GM18861 (cell line): ENCODE measurements at regions not wholly inside any gene's neighbourhood (a gene's known extent, or its start where the extent isn't known, plus 50 kb on each side); places are given as distances from the start of the nearest gene placed in this dataset.
"Not testable (repeated sequence)": the region's sequence is repeated elsewhere in the genome, so short reads cannot be mapped to it uniquely, and the experiment has no call there.

Source experiments
- ATAC-seq: cut with Tn5 transposase; IDR thresholded peaks from one replicate; pipeline ENCODE4 v1.9.1; 2021; ENCODE audit not compliant: unreplicated experiment

GRCh38 chr12:87585882-87586557 is 443.2 kb downstream of the C12orf50 start:
- no peak for ATAC-seq

DNA sequence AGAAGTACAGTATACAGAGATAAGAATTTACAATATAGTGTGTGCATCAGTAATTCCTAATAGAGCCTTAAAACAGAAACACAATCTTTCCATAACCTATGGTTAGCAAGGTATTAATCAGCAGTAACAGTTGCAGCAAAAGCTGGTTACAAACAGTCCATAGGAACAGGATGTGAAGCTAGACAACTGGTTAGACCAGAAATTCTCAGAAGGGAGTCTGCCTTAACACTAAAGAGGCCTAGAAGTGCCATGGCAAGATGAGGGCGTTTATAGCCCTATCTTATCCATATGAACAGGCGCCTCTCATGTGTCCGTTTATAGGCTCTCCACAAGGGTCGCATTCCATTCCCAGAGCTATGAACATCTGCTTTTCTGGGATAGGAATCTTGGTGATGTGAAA is 450.1 kb downstream of the C12orf50 start:
- not testable (repeated sequence) for ATAC-seq

DNA sequence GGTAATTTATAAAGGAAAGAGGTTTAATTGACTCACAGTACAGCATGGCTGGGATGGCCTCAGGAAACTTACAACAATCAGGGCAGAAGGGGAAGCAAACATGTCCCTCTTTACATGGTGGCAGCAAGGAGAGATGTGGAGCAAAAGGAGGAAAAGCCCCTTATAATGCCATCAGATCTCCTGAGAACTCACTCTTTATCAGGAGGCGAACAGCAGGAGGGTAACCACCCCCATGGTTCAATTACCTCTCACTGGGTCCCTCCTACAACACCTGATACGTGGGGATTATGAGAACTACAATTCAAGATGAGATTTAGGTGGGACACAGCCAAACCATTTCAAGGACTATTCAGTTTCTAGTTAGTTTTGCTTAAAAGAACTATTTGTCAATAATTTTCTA is 453.3 kb downstream of the C12orf50 start:
- ATAC-seq, result no peak

GRCh38 chr12:87566918-87567317 is 462.3 kb downstream of the C12orf50 start:
- not testable (repeated sequence) for ATAC-seq

GRCh38 chr12:87556985-87557384 is 472.2 kb downstream of the C12orf50 start:
- ATAC-seq, result no peak

- ATAC-seq, result not testable (repeated sequence)
These were observed 498.0 kb downstream of the C12orf50 start for GRCh38 chr12:87531213-87531612.

- ATAC-seq, result no peak
These were observed 499.8 kb downstream of the C12orf50 start for GRCh38 chr12:87529413-87529812.

- no peak for ATAC-seq
These were observed 508.2 kb downstream of the C12orf50 start for GRCh38 chr12:87520968-87521367.

- ATAC-seq, result no peak
These were observed 510.7 kb downstream of the C12orf50 start for GRCh38 chr12:87518481-87518880.

DNA sequence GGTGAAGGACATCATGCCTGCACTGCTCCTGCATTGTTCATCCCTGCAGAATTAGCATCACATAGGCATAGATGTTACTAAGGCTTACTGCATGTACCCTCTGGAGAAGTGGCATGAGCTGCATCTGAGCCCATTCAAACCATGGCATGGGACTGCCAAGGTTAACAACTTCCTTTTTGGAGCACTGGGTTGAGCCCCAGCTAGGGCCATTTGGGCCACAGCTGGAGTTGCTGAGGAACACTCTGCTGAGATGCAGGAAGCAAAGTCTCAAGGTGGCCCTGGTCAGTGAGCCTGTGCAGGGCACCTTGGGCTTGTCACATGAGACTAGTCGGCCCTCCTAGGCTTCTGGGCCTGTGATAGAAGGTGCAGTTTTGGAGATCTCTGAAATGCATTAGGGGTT is 511.2 kb downstream of the C12orf50 start:
- no peak for ATAC-seq

DNA sequence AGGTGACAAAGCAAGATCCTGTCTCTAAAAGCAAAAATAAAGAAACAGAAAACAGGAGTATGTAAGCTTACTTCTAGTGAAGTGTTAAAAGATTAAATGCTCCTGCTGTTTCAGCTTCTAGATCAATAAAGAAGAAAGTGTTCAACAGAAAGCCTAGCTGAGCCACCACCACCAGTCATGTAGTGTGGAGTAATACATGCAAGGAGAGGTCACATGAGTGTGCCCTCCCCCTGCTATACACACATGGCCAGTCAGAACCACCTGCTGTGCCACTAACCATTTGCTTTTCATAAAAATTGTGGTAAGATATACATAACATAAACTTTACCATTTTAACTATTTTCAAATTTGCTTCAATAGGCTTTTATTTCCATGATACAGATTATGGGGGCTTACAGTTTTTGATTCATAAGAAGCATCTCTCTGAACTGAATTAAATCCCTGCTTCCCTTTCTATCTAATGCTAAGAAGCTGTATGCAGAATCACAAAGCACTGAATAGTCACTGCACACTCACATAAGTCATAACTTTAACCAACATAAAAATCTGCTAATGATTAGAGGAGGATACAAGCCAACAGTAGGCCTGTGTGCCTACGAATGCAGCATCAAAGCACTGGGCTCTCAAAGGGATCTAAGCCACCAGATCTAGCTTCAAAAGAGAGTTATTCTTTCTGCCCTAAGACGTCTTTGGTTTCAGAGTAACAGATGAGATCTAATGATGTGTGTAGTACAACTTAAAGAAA is 515.5 kb downstream of the C12orf50 start:
- no peak for ATAC-seq

- ATAC-seq, result no peak
These were observed 517.8 kb downstream of the C12orf50 start for GRCh38 chr12:87511371-87511770.

DNA sequence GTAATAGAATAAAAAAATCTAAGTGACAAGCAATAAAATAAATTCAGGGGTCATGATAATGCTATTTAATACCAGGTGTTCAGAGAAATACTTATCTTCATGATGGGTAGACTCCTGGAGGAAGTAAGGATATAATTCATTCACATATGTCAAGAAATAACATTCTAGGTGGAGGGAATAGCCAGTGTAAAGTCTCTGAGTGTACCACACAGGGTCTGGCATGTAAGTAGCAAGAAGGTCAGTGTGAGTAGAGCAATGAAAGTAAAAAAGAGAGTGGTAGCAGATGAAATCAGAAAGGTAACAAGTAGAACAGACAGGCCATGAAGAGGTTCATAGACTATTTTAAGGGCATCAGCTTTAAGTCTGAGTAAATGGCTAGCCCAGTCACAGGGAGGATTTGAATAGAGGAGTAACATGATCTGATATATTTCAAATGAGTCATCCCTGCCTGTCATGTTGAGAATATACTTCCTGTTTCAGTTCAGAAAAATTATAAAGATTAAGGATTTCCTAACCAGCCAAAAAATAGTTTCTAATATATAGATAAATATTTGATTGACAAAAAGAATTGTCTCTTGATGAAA is 519.9 kb downstream of the C12orf50 start:
- no peak for ATAC-seq

GRCh38 chr12:87491598-87491997 is 537.6 kb downstream of the C12orf50 start:
- no peak for ATAC-seq

DNA sequence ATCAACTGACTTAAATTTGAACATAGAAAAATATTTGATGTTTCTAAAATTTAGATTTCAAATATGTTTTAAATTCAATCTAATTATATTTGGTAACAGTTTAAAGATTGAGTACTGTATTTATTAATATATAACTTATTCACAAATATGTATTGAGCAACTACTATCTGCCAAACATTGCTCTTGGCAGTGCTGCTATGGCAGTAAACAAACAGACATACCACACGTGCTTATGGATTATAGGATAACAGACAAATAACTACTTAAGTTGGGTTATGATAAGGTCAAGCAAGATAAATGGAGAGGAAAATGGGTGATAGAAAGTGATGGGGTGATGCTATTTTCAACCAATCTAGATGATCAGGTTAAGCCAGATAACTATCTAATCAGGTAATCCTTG is 538.1 kb downstream of the C12orf50 start:
- no peak for ATAC-seq

GRCh38 chr12:87469295-87469694 is 559.9 kb downstream of the C12orf50 start:
- no peak for ATAC-seq

GRCh38 chr12:87467936-87468335 is 561.3 kb downstream of the C12orf50 start:
- ATAC-seq, result no peak

DNA sequence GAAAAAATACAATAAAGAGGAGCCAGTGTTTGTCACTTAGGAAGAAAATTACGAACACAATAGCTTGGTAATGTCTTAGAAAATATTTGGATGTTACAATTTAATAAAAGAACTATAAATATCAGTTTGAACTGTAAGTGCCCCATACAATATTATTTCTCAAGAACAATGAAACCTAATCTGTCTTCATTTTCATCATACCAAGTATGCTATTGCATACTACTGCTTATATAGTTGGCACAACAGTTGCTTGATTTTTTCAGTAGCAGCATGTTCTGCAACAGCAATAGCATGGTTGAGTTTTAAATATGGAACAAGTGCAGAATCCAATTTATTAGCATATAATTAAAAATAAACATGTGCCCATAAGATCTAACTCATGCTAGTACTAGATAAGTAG is 564.6 kb downstream of the C12orf50 start:
- ATAC-seq, result no peak

DNA sequence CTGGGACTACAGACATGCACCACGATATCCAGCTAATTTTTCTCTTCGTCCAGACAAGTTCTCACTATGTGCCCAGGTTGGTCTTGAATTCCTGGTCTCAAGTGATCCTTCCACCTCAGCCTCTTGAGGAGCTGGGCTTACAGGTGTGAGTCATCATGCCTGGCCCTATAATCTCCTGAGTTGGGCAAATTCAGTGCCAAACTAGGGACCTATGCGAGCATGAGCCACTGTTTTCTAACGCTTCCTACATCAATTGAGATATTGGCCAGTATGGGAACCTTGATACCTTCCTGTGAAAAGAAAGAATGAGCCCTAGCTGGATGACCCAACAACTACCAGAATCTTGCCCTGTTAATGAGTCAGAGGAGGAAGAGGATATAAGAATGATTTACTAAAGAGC is 585.2 kb downstream of the C12orf50 start:
- ATAC-seq, result no peak

DNA sequence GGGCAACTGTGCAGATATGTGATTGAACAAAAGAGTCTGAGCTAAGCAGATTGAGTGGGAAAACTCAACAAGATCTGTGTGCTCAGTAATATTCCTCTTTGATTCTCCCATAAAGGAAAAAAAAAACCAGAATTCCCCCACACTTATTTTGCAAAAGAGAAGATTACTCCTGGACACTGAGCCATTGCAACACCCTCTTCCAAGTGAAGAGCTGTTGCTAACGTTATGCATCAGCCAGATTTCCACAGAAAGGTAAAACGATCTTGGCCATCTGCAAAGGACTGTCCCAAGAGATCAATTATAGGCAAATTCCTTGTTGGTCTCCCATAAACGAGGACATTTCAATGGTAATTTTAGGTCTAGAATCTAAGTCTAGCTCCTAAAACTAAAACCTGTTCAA is 587.7 kb downstream of the C12orf50 start:
- ATAC-seq, result no peak

DNA sequence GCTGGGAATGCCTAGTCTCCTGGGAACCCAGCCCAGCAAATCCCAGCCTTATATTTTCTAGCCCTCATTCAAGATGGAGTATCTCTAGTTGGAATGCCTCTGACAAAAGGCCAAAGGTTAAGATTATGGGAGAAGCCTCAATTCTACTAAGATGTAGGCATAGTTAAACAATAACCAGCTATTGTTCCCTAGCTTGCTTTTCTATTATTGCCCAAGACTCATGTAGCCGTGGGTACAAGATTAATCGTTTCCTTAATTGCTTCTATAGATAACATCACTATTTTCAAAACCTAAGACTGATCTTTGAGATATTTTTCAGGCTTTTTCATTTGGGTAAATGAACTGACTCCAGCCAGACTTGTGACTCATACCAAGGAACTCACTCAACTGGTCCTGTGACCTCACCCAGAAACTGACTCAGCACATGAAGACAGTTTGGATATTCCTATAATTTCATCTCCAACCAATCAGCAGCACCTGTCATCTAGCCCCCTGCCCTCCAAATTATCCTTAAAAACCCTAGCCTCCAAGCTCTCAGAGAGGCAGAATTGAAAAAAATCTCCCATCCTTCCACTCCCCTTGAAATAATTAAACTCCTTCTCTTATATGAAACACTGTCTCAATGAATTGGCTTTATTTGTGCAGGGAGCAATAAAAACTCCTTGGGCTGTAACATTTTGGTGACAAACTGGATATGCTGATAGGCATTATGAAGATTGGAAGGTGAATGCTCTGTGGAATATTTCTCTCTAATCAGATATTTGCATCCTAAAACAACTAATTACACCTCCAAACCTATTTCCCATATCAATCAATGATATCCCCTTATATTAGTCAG is 589.0 kb downstream of the C12orf50 start:
- ATAC-seq, result peak; percentile 64
